IPS-18a (cell line): ENCODE measurements at regions not wholly inside any gene's neighbourhood (a gene's known extent, or its start where the extent isn't known, plus 50 kb on each side); places are given as distances from the start of the nearest gene placed in this dataset.
"Not testable (repeated sequence)": the region's sequence is repeated elsewhere in the genome, so short reads cannot be mapped to it uniquely, and the experiment has no call there.

ENCODE experiments used
- H3K27ac ChIP-seq: one replicate; pipeline ENCODE4 v1.5.1; 2013; ENCODE audit warnings: low read length
- H3K27me3 ChIP-seq: one replicate; pipeline ENCODE4 v1.6.1; 2013; ENCODE audit warnings: mild to moderate bottlenecking, low read length; ENCODE audit not compliant: control insufficient read depth, insufficient read depth
- H3K36me3 ChIP-seq: one replicate; pipeline ENCODE4 v1.6.1; 2013; ENCODE audit warnings: low read depth, low read length; ENCODE audit not compliant: control insufficient read depth
- H3K4me1 ChIP-seq: one replicate; pipeline ENCODE4 v1.6.1; 2013; ENCODE audit warnings: low read depth, low read length; ENCODE audit not compliant: control insufficient read depth
- H3K4me3 ChIP-seq: one replicate; pipeline ENCODE4 v1.5.1; 2013; ENCODE audit warnings: low read length
- H3K9ac ChIP-seq: one replicate; pipeline ENCODE4 v1.6.1; 2013; ENCODE audit warnings: mild to moderate bottlenecking, low read length, moderate library complexity
- H3K9me3 ChIP-seq: one replicate; pipeline ENCODE4 v1.6.1; 2013; ENCODE audit warnings: low read depth, low read length; ENCODE audit not compliant: control insufficient read depth

DNA sequence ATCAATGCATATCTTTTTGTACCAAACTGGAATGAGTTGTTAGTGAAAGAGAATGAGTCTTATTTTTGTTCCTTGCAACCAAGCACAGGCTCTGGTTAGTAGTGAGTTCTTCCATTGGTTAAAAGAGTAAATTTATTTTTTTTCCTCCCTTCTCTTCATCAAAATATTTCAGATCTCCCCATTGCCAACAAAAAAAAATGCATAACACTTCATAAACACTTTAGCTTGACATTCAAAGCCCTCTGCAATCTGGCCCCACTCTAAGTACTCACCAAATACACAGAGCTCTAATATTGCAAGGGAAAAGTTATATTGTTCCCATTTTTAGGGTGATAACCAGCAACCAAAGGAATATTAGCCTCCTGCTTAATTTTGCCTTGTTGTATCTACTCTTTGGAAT is 333.0 kb upstream of the LUZP2 start:
- Histone ChIP-seq H3K9me3 (no peaks in the 10 kb centered on the region), H3K36me3 (no peaks in the 10 kb centered on the region), H3K4me1 (no peaks in the 10 kb centered on the region), H3K27ac (no peak overlapping the region), H3K9ac (no peak overlapping the region), H3K27me3 (no peaks in the 10 kb centered on the region), H3K4me3 (no peak overlapping the region)

DNA sequence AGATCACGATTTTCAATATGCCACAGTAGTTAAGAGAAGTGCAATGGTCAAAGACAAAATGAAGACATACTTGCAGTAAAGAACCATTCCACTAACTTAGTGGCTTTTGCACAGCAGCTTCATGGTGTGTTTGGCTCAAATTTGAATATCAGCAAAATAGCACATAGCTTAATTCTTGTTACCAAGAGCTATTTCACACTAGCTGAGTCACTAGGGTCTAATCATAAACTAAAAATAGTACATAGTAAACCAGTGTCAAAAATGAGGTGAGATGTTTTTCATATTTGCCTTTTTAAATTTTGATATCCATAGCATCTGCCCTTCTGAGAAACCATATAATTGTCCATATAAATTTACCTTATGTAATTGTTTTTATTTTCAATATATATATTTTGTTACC is 325.0 kb upstream of the LUZP2 start:
- no peaks in the 10 kb centered on the region for H3K4me1 ChIP-seq
- H3K27ac ChIP-seq, result no peak overlapping the region
- no peak overlapping the region for H3K4me3 ChIP-seq
- H3K9me3 ChIP-seq, result no peaks in the 10 kb centered on the region
- H3K9ac ChIP-seq, result no peak overlapping the region
- H3K27me3 ChIP-seq, result no peaks in the 10 kb centered on the region
- H3K36me3 ChIP-seq, result no peaks in the 10 kb centered on the region

DNA sequence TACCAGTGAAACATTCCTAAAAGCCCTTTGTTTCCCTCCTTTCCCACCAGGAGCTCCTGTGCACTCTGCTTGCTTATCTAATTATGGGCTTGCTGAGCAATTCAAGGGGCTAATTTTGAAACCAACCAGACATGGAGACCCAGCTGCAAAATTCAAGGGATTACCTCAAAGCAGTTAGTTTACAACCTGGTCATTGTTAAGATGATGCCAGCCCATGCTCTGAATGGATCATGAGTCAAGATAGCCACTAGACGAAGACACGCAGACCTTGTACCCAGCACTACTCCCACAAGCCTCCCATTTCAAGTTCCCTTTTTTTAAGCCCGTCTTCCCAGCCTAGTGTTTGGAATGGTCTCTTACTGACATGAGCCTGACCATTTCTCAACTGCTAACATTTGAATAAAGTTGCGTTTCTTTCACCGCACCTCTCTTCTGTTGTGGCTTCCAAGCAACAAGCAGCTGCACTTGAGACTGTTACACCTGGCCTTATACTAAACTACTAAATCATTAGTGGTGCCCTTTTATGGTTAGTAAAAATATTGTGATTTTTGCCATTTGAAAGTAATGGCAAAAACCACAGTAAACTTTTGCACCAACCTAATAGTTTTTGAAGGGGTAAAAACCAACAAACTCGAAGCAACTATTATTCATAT is 315.3 kb upstream of the LUZP2 start:
- no peaks in the 10 kb centered on the region for H3K4me1 ChIP-seq
- no peaks in the 10 kb centered on the region for H3K9me3 ChIP-seq
- H3K4me3 ChIP-seq, result no peak overlapping the region
- H3K9ac ChIP-seq, result no peak overlapping the region
- H3K27ac ChIP-seq, result no peak overlapping the region
- H3K27me3 ChIP-seq, result no peaks in the 10 kb centered on the region
- no peaks in the 10 kb centered on the region for H3K36me3 ChIP-seq

DNA sequence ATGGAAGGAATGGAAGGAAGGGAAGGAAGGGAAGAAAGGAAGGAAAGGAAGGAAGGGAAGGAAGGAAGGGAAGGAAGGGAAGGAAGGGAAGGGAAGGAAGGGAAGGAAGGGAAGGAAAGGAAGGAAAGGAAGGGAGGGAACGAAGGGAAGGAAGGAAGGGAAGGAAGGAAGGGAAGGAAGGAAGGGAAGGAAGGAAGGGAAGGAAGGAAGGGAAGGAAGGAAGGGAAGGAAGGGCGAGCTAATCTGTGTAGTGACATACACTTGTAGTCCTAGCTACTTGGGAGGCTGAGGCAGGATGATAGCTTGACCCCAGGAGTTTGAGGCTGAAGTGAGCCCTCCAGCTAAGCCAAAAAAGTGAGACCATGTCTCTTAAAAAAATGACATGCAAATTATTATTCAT is 311.3 kb upstream of the LUZP2 start:
- not testable (repeated sequence) for H3K4me1 ChIP-seq, H3K36me3 ChIP-seq, H3K4me3 ChIP-seq, H3K27me3 ChIP-seq, H3K27ac ChIP-seq, H3K9ac ChIP-seq, H3K9me3 ChIP-seq

DNA sequence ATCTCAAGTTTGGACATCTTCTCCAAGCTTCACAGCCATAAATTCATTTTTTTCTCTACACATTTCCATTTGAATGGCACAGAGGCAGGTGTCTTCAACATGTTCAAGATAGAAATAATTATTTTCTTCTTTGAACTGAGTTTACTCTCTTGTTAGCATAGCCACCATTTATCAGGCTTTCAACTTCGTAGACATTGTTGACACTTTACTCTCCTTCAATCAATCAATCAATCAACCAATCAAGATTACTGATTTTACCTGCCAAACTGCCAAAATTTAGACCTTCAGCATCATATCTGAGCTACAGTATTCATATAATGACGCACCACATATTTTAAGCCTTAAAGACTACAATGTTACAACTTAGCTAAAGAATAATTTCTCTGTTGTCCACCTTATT is 300.1 kb upstream of the LUZP2 start:
- Histone ChIP-seq H3K9me3 (no peaks in the 10 kb centered on the region), H3K27ac (no peak overlapping the region), H3K36me3 (no peaks in the 10 kb centered on the region), H3K9ac (no peak overlapping the region), H3K4me1 (no peaks in the 10 kb centered on the region), H3K4me3 (no peak overlapping the region), H3K27me3 (no peaks in the 10 kb centered on the region)

DNA sequence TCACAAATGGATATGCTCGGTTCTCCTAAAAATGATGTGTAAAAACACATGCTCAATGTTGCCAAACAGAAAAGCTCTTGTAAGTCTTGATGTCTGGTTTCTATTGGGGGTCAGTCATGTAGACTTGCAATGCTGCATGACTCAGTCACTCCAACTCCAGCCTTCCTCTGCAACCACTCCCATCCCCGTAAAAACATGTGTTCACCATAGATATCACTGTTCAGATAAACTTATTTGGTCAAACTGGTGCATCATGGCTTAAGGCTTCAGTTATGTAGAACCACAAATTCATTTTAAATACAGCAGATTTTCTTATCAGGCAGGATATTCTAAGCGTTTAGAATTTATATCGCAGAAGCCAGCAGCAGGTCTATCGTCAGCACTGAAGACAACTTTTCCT is 298.4 kb upstream of the LUZP2 start:
- H3K4me1 ChIP-seq, result no peaks in the 10 kb centered on the region
- H3K9me3 ChIP-seq, result no peaks in the 10 kb centered on the region
- no peak overlapping the region for H3K9ac ChIP-seq
- no peak overlapping the region for H3K27ac ChIP-seq
- H3K27me3 ChIP-seq, result no peaks in the 10 kb centered on the region
- no peak overlapping the region for H3K4me3 ChIP-seq
- no peaks in the 10 kb centered on the region for H3K36me3 ChIP-seq

DNA sequence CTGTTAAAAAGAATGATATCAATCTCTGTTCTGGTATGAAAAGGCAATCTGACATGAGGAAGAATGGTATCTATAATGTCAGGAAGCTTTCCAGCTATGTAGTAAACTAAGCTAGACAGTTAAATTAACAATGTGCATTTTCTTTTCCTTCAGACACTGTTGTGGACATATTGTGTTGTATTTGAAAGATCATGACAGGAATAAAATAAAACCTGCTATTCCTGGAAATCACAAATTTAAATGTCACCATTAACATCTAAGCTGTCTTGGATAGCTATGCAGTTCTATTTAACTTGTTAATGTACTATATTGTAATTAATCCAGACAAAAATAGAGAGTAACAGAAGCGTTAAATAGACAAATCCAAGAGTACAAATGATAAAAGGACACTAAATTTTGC is 297.4 kb upstream of the LUZP2 start:
- Histone ChIP-seq H3K9me3 (no peaks in the 10 kb centered on the region), H3K27ac (no peak overlapping the region), H3K4me1 (no peaks in the 10 kb centered on the region), H3K4me3 (no peak overlapping the region), H3K27me3 (no peaks in the 10 kb centered on the region), H3K9ac (no peak overlapping the region), H3K36me3 (no peaks in the 10 kb centered on the region)

DNA sequence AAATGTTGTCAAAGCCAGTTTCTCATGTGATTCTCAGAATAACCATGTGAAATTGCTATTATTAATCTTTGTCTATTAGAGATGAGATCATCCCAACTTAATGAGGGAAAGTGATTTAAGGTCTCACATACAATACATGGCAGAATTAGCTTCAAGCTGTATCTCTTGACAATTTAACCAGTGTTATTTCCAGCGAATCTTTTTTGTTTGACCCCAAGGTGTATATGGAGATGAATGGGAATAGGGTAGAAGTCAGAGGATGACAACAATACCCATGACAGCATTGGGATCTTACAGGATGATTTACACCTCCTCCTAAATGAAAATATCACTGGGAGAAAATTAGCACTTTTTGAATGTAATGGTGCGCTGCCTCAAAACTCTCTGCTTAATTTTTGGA is 290.8 kb upstream of the LUZP2 start:
- no peaks in the 10 kb centered on the region for H3K9me3 ChIP-seq
- H3K4me1 ChIP-seq, result no peaks in the 10 kb centered on the region
- H3K9ac ChIP-seq, result no peak overlapping the region
- no peaks in the 10 kb centered on the region for H3K36me3 ChIP-seq
- no peak overlapping the region for H3K27ac ChIP-seq
- H3K4me3 ChIP-seq, result no peak overlapping the region
- no peaks in the 10 kb centered on the region for H3K27me3 ChIP-seq

DNA sequence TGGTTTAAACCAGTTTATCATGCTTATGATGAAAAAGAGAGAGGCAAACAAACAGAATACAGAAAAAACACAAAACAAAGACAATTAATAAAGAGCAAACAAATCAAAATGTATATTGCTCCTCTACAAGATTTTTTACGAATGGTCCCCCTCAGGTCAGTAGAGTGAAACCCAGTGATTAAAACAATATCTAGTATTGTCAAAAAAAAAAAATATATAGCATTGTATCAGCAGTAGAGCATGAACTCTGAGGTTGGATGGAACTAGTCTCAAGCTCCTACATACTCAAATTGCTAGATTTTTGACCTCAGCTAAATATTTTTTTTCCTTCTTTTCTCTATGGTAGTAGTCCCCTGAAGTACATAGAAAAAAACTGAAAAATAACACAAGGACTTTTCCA is 290.3 kb upstream of the LUZP2 start:
- Histone ChIP-seq H3K36me3 (no peaks in the 10 kb centered on the region), H3K27me3 (no peaks in the 10 kb centered on the region), H3K27ac (no peak overlapping the region), H3K4me3 (no peak overlapping the region), H3K9ac (no peak overlapping the region), H3K4me1 (no peaks in the 10 kb centered on the region), H3K9me3 (no peaks in the 10 kb centered on the region)

DNA sequence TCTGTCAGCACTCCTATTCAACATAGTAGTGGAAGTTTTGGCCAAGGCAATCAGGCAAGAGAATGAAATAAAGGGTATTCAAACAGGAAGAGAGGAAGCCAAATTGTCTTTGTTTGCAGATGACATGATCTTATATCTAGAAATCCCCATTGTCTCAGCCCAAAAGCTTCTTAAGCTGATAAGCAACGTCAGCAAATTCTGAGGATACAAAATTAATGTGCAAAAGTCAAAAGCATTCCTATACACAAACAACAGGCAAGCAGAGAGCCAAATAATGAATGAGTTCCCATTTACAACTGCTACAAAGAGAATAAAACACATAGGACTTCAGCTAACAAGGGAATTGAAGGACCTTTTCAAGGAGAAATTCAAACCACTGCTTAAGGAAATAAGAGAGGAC is 280.4 kb upstream of the LUZP2 start:
- Histone ChIP-seq H3K9ac (no peak overlapping the region), H3K27ac (no peak overlapping the region), H3K27me3 (no peaks in the 10 kb centered on the region), H3K9me3 (no peaks in the 10 kb centered on the region), H3K36me3 (no peaks in the 10 kb centered on the region), H3K4me3 (no peak overlapping the region), H3K4me1 (no peaks in the 10 kb centered on the region)

DNA sequence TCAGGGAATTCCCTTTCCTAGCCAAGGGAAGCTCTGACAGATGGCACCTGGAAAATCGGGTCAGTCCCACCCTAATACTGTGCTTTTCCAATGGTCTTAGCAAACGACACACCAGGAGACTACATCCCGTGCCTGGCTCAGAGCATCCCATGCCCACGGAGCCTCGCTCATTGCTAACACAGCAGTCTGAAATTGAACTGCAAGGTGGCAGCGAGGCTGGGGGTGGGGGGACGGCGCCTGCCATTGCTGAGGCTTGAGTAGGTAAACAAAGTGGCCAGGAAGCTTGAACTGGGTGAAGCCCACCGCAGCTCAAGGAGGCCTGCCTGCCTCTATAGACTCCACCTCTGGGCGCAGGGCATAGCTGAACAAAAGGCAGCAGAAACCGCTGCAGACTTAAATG is 279.5 kb upstream of the LUZP2 start:
- H3K9ac ChIP-seq, H3K4me1 ChIP-seq, H3K4me3 ChIP-seq, H3K27ac ChIP-seq, H3K27me3 ChIP-seq, H3K9me3 ChIP-seq, H3K36me3 ChIP-seq: not testable (repeated sequence)

DNA sequence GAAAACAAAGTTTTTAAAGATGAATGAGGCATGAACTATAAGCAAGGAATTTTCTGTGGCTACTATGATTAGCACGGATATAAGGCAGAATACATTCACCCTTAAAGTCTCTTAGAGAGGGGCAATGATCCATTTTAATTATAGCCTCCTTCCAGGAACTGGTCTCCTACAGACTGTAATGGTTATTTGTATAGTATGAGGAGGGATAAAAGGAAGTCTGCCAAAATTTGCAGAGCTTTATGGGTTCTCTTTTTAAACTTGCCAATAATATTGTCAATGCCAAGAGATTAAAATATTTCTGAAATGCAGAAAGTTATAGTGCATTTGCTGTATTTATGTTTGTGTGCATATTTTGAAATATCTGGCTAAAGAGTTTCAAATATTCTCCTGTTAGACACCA is 271.4 kb upstream of the LUZP2 start:
- Histone ChIP-seq H3K27ac (no peak overlapping the region), H3K4me3 (no peak overlapping the region), H3K9ac (no peak overlapping the region), H3K36me3 (no peaks in the 10 kb centered on the region), H3K9me3 (no peaks in the 10 kb centered on the region), H3K27me3 (no peaks in the 10 kb centered on the region), H3K4me1 (no peaks in the 10 kb centered on the region)
